Endothelial cell of umbilical vein (primary cell): ENCODE measurements at regions not wholly inside any gene's neighbourhood (a gene's known extent, or its start where the extent isn't known, plus 50 kb on each side); places are given as distances from the start of the nearest gene placed in this dataset.

Source experiments
- BruUV-seq: library from RNA; stranded (reverse); fragments of 400-500 nt; replicated peaks from 2 replicates; lab custom pipeline; 2021; lab: Mats Ljungman, UMichigan
- CTCF ChIA-PET: fragments of 300-600, 350-600 bp; sonication (Branson Sonifier 250); formaldehyde crosslinking; loops from one replicate; lab custom pipeline; 2021; ENCODE audit warnings: antibody characterized with exemption, inconsistent platforms; lab: Charles Lee
- POLR2A ChIA-PET: fragments of 300-600, 350-600 bp; sonication (Branson Sonifier 250); formaldehyde crosslinking; loops from one replicate; lab custom pipeline; 2021; ENCODE audit warnings: antibody characterized with exemption, inconsistent platforms; lab: Charles Lee
- DNase-seq: peaks from one replicate; pipeline ENCODE4 v3.0.0-alpha.2; 2011; ENCODE audit warnings: low read depth, low spot score
- FAIRE-seq: peaks from 2 replicates; lab custom pipeline; 2011; peaks lifted over from hg19 to GRCh38; lab: Jason Lieb, UNC
- H2AFZ ChIP-seq: 2 replicates; pipeline ENCODE4 v1.6.0; 2012; ENCODE audit warnings: low read depth, low read length, control low read depth, inconsistent platforms
- H3K27ac ChIP-seq: 2 replicates; pipeline ENCODE4 v1.5.1; 2011; ENCODE audit warnings: low read depth, mild to moderate bottlenecking, control low read depth, low read length, moderate library complexity; ENCODE audit not compliant: insufficient read depth
- H3K27me3 ChIP-seq, 2 experiments: 2 replicates each; pipeline versions ENCODE4 v1.6.0 to v1.6.1; 2011; ENCODE audit warnings: low read length in 2 of 2, mixed read lengths in 1 of 2; ENCODE audit not compliant: control insufficient read depth in 2 of 2, insufficient read depth in 2 of 2
- H3K36me3 ChIP-seq, 2 experiments: 2 replicates in 1 of 2; 3 replicates in 1 of 2; pipeline ENCODE4 v1.5.1; 2011; ENCODE audit warnings: low read length in 2 of 2, mild to moderate bottlenecking in 1 of 2, moderate library complexity in 1 of 2; ENCODE audit not compliant: control insufficient read depth in 2 of 2, insufficient read depth in 2 of 2; ENCODE audit errors: extremely low read depth in 1 of 2
- H3K4me1 ChIP-seq: 3 replicates; pipeline ENCODE4 v1.5.1; 2011; ENCODE audit warnings: mild to moderate bottlenecking, low read length; ENCODE audit not compliant: control insufficient read depth, insufficient read depth; ENCODE audit errors: extremely low read depth
- H3K4me2 ChIP-seq: 2 replicates; pipeline ENCODE4 v1.6.1; 2011; ENCODE audit warnings: low read length, control low read depth, mixed read lengths; ENCODE audit not compliant: insufficient read depth
- H3K4me3 ChIP-seq, 3 experiments: fragments of 200-600 bp in 1 of 3; sonication (generic), shearing (Covaris generic) in 1 of 3; replicated peaks in 1 of 3; 2 replicates each; pipeline ENCODE4 v1.5.1; 2011 to 2016; ENCODE audit warnings: control low read depth in 3 of 3, low read length in 3 of 3, mild to moderate bottlenecking in 2 of 3, inconsistent platforms in 1 of 3, low read depth in 1 of 3, moderate library complexity in 1 of 3; ENCODE audit not compliant: insufficient read depth in 1 of 3
- H3K79me2 ChIP-seq: 2 replicates; pipeline ENCODE4 v1.6.0; 2012; ENCODE audit warnings: low read length, inconsistent platforms; ENCODE audit not compliant: control insufficient read depth, insufficient read depth
- H3K9ac ChIP-seq: replicated peaks from 2 replicates; pipeline ENCODE3; 2011; ENCODE audit warnings: low read length, control low read depth; ENCODE audit not compliant: insufficient read depth; ENCODE audit errors: extremely low read depth
- H3K9me1 ChIP-seq: replicated peaks from 3 replicates; pipeline ENCODE4 v1.6.0; 2011; ENCODE audit warnings: mild to moderate bottlenecking, low read length; ENCODE audit not compliant: control insufficient read depth, insufficient read depth; ENCODE audit errors: extremely low read depth
- H3K9me3 ChIP-seq: replicated peaks from 2 replicates; pipeline ENCODE4 v1.5.1; 2012; ENCODE audit warnings: low read length, inconsistent platforms; ENCODE audit not compliant: control insufficient read depth, insufficient read depth
- H4K20me1 ChIP-seq: replicated peaks from 2 replicates; pipeline ENCODE3; 2011; ENCODE audit warnings: mild to moderate bottlenecking, low read length; ENCODE audit not compliant: control insufficient read depth, insufficient read depth; ENCODE audit errors: extremely low read depth
- CTCF ChIP-seq, 2 donors: IDR thresholded peaks; 1 replicate in 1 of 2; 2 replicates in 1 of 2; pipeline ENCODE4 v1.5.1; 2011; ENCODE audit warnings: low read length in 2 of 2, mild to moderate bottlenecking in 2 of 2, moderate library complexity in 2 of 2, control low read depth in 1 of 2, inconsistent platforms in 1 of 2, low read depth in 1 of 2; ENCODE audit not compliant: insufficient read depth in 1 of 2; ENCODE audit errors: extremely low read depth in 1 of 2
- EZH2 ChIP-seq: IDR thresholded peaks from 2 replicates; pipeline ENCODE4 v1.6.1; 2012; ENCODE audit warnings: borderline replicate concordance, low read depth, mild to moderate bottlenecking, moderate library complexity, low read length, inconsistent platforms; ENCODE audit not compliant: severe bottlenecking
- FOS ChIP-seq: IDR thresholded peaks from 2 replicates; pipeline ENCODE4 v1.6.1; 2011; ENCODE audit warnings: mild to moderate bottlenecking, low read length, moderate library complexity, borderline replicate concordance; ENCODE audit not compliant: insufficient read depth
- GATA2 ChIP-seq: IDR thresholded peaks from 2 replicates; pipeline ENCODE4 v1.7.0; 2011; ENCODE audit warnings: low read depth, mild to moderate bottlenecking, moderate library complexity, mixed read lengths, low read length; ENCODE audit not compliant: insufficient read length, insufficient read depth
- JUN ChIP-seq: IDR thresholded peaks from 2 replicates; pipeline ENCODE4 v1.6.1; 2011; ENCODE audit warnings: borderline replicate concordance, low read depth; ENCODE audit not compliant: insufficient read length, insufficient read depth
- MAX ChIP-seq: IDR thresholded peaks from 2 replicates; pipeline ENCODE4 v1.6.1; 2011; ENCODE audit not compliant: insufficient read depth, insufficient read length
- MYC ChIP-seq: IDR thresholded peaks from one replicate; pipeline ENCODE4 v1.6.1; 2011; ENCODE audit warnings: mild to moderate bottlenecking, low read depth, low read length
- POLR2A ChIP-seq: IDR thresholded peaks from 2 replicates; pipeline ENCODE4 v1.6.1; 2012; ENCODE audit warnings: low read depth, mild to moderate bottlenecking, control low read depth, low read length
- POLR2AphosphoS5 ChIP-seq: IDR thresholded peaks from 2 replicates; pipeline ENCODE4 v1.6.1; 2012; ENCODE audit warnings: low read depth, mild to moderate bottlenecking, control low read depth, low read length, moderate library complexity; ENCODE audit not compliant: insufficient read depth
- dilution Hi-C: fragments of 300-500 bp; cut with MboI; formaldehyde crosslinking; loops from one replicate; pipeline ENCODE4 v1.15.0; 2019; ENCODE audit warnings: low sequenced_read_pairs; ENCODE audit not compliant: extremely low pct_ligation_motif_present
- intact Hi-C: fragments of 100-400 bp; cut with micrococcal nuclease; formaldehyde crosslinking; loops from one replicate; pipeline ENCODE4 v1.10.0; 2022

GRCh38 chr15:69885173-69885955 lies 212.4 kb downstream of the TLE3 start:
- Histone ChIP-seq H3K9me3 (no peaks in the 10 kb centered on the region), H3K9me1 (no peaks in the 10 kb centered on the region), H4K20me1 (no peaks in the 10 kb centered on the region), H2AFZ (no peak overlapping the region), H3K9ac (no peak overlapping the region), H3K27me3 (no peaks in the 10 kb centered on the region), H3K79me2 (no peaks in the 10 kb centered on the region), H3K36me3 (no peaks in the 10 kb centered on the region), H3K4me3 (no peak overlapping the region), H3K27ac (no peak overlapping the region), H3K4me2 (no peak overlapping the region), H3K4me1 (no peaks in the 10 kb centered on the region)
- intact Hi-C loops (no loop called here), dilution Hi-C loops (no loop called here)
- CTCF ChIA-PET, result interaction anchor here (1.8 kb wide), 1 partner anchor 10 kb away, joined by 4 read pairs; no protein-coding TSS in a partner anchor
- no peak for FAIRE-seq
- no peak for TF ChIP-seq MAX
- no peak for TF ChIP-seq GATA2
- TF ChIP-seq FOS, result no peak
- TF ChIP-seq JUN, result no peak
- TF ChIP-seq POLR2A, result no peak
- no peak for TF ChIP-seq POLR2AphosphoS5
- no peak for TF ChIP-seq CTCF (IDR thresholded peaks at IDR 0.05; ENCODE audit: extremely low read depth in 1 of 2, insufficient read depth in 1 of 2, low read depth in 1 of 2, low read length in 2 of 2)
- TF ChIP-seq EZH2, result no peak
- no peak for TF ChIP-seq MYC
- peak; percentile 39 for DNase-seq
- BruUV-seq, result no TSS peak
- POLR2A ChIA-PET, result no interaction called here
